A673 (cell line): ENCODE measurements at regions not wholly inside any gene's neighbourhood (a gene's known extent, or its start where the extent isn't known, plus 50 kb on each side); places are given as distances from the start of the nearest gene placed in this dataset.

Experiments
- CTCF ChIP-seq: fragments of 300-800, 200-600 bp; sonication (generic); conservative IDR thresholded peaks from 2 replicates; pipeline ENCODE4 v1.5.1; 2017; ENCODE audit warnings: low read depth, mild to moderate bottlenecking, antibody characterized with exemption, low read length, moderate library complexity, mixed read lengths
- EZH2 ChIP-seq: fragments of 200-600 bp; sonication (generic); IDR thresholded peaks from 2 replicates; pipeline ENCODE4 v1.6.1; 2017; ENCODE audit warnings: borderline replicate concordance, low read depth, mild to moderate bottlenecking, mixed read lengths, antibody characterized with exemption, low read length; ENCODE audit not compliant: poor library complexity, severe bottlenecking

GRCh38 chr2:60249879-60250278 lies 303.6 kb downstream of the BCL11A start:
- TF ChIP-seq CTCF (no peak), EZH2 (no peak)
